ENCODE measurements at regions not wholly inside any gene's neighbourhood (a gene's known extent, or its start where the extent isn't known, plus 50 kb on each side); places are given as distances from the start of the nearest gene placed in this dataset.

GRCh38 chr2:175465101-175465500 is 283.6 kb upstream of the ATP5MC3 start:
- no peak for DNase-seq (ENCODE audit: insufficient read length, low spot score)
- no peak for FAIRE-seq
- TF ChIP-seq POLR2A (IDR thresholded peaks at IDR 0.05; ENCODE audit: low read depth, low read length), result no peak

- FAIRE-seq (no peak), DNase-seq (ENCODE audit: insufficient read length, low spot score) (no peak)
- TF ChIP-seq POLR2A (IDR thresholded peaks at IDR 0.05; ENCODE audit: low read depth, low read length), result no peak
Observed at GRCh38 chr2:175464311-175464670, 282.8 kb upstream of the ATP5MC3 start.

- no peak for DNase-seq (ENCODE audit: insufficient read length, low spot score)
- no peak for TF ChIP-seq POLR2A (IDR thresholded peaks at IDR 0.05; ENCODE audit: low read depth, low read length)
- FAIRE-seq, result no peak
Observed at GRCh38 chr2:175463589-175464310, 282.2 kb upstream of the ATP5MC3 start.

- FAIRE-seq (no peak), DNase-seq (ENCODE audit: insufficient read length, low spot score) (no peak)
- no peak for TF ChIP-seq POLR2A (IDR thresholded peaks at IDR 0.05; ENCODE audit: low read depth, low read length)
Observed at GRCh38 chr2:175463169-175463568, 281.7 kb upstream of the ATP5MC3 start.

- FAIRE-seq, result no peak
- no peak for TF ChIP-seq POLR2A (IDR thresholded peaks at IDR 0.05; ENCODE audit: low read depth, low read length)
- DNase-seq (ENCODE audit: insufficient read length, low spot score), result no peak
Observed at GRCh38 chr2:175462246-175462645, 280.7 kb upstream of the ATP5MC3 start.

- FAIRE-seq (no peak), DNase-seq (ENCODE audit: insufficient read length, low spot score) (no peak)
- TF ChIP-seq POLR2A (IDR thresholded peaks at IDR 0.05; ENCODE audit: low read depth, low read length), result no peak
Observed at GRCh38 chr2:175461839-175462238, 280.3 kb upstream of the ATP5MC3 start.

- no peak for FAIRE-seq
- no peak for DNase-seq (ENCODE audit: insufficient read length, low spot score)
- no peak for TF ChIP-seq POLR2A (IDR thresholded peaks at IDR 0.05; ENCODE audit: low read depth, low read length)
Observed at GRCh38 chr2:175457895-175458448, 276.5 kb upstream of the ATP5MC3 start.

GRCh38 chr2:175454953-175455389 is 273.5 kb upstream of the ATP5MC3 start:
- FAIRE-seq, result no peak
- TF ChIP-seq POLR2A (IDR thresholded peaks at IDR 0.05; ENCODE audit: low read depth, low read length), result no peak
- no peak for DNase-seq (ENCODE audit: insufficient read length, low spot score)

- DNase-seq (ENCODE audit: insufficient read length, low spot score) (no peak), FAIRE-seq (no peak)
- TF ChIP-seq POLR2A (IDR thresholded peaks at IDR 0.05; ENCODE audit: low read depth, low read length), result no peak
Observed at GRCh38 chr2:175450029-175450760, 268.7 kb upstream of the ATP5MC3 start.

GRCh38 chr2:175449616-175450015 is 268.1 kb upstream of the ATP5MC3 start:
- DNase-seq (ENCODE audit: insufficient read length, low spot score), result no peak
- FAIRE-seq, result no peak

GRCh38 chr2:175446201-175446600 is 264.7 kb upstream of the ATP5MC3 start:
- DNase-seq (ENCODE audit: insufficient read length, low spot score) (no peak), FAIRE-seq (no peak)
- no peak for TF ChIP-seq POLR2A (IDR thresholded peaks at IDR 0.05; ENCODE audit: low read depth, low read length)

More at GRCh38 chr2:175449616-175450015, 268.1 kb upstream of the ATP5MC3 start:
- TF ChIP-seq POLR2A (IDR thresholded peaks at IDR 0.05; ENCODE audit: low read depth, low read length), result no peak

GRCh38 chr2:175445281-175445680 is 263.8 kb upstream of the ATP5MC3 start:
- DNase-seq (ENCODE audit: insufficient read length, low spot score) (no peak), FAIRE-seq (no peak)
- no peak for TF ChIP-seq POLR2A (IDR thresholded peaks at IDR 0.05; ENCODE audit: low read depth, low read length)

- no peak for DNase-seq (ENCODE audit: insufficient read length, low spot score)
- no peak for TF ChIP-seq POLR2A (IDR thresholded peaks at IDR 0.05; ENCODE audit: low read depth, low read length)
- no peak for FAIRE-seq
Observed at GRCh38 chr2:175442441-175442840, 260.9 kb upstream of the ATP5MC3 start.

- FAIRE-seq (no peak), DNase-seq (ENCODE audit: insufficient read length, low spot score) (no peak)
- no peak for TF ChIP-seq POLR2A (IDR thresholded peaks at IDR 0.05; ENCODE audit: low read depth, low read length)
Observed at GRCh38 chr2:175441181-175441761, 259.8 kb upstream of the ATP5MC3 start.

All from H54 (cell line).